Panc1 (cell line): ENCODE measurements at regions not wholly inside any gene's neighbourhood (a gene's known extent, or its start where the extent isn't known, plus 50 kb on each side); places are given as distances from the start of the nearest gene placed in this dataset.

Source experiments
- ATAC-seq: fragments of 200-7000 bp; cut with Tn5 transposase; 2 replicates; pipeline ENCODE4 v1.9.1; 2020; ENCODE audit warnings: mild to moderate bottlenecking, moderate library complexity
- BruUV-seq: library from RNA; stranded (reverse); fragments of 400-500 nt; replicated peaks from 2 replicates; lab custom pipeline; 2021; lab: Mats Ljungman, UMichigan
- CTCF ChIA-PET: fragments of 300-600 bp; sonication (Branson Sonifier 250); formaldehyde crosslinking; loops from one replicate; lab custom pipeline; 2022; ENCODE audit warnings: antibody characterized with exemption; lab: Charles Lee
- POLR2A ChIA-PET: fragments of 300-600 bp; sonication (Branson Sonifier 250); formaldehyde crosslinking; loops from one replicate; lab custom pipeline; 2022; ENCODE audit warnings: antibody characterized with exemption; lab: Charles Lee
- DNase-seq: peaks from one replicate; pipeline ENCODE4 v3.0.0-alpha.2; 2010; ENCODE audit warnings: low read depth, low spot score
- H3K27ac ChIP-seq: 2 replicates; pipeline ENCODE4 v1.5.1; 2011; ENCODE audit warnings: mild to moderate bottlenecking, low read length, inconsistent platforms
- H3K27me3 ChIP-seq: fragments of 200-500 bp; sonication (Bioruptor generic); 2 replicates; pipeline ENCODE4 v1.6.0; 2014; ENCODE audit warnings: low read length, inconsistent platforms; ENCODE audit not compliant: control insufficient read depth, insufficient read depth
- H3K36me3 ChIP-seq: fragments of 200-500 bp; sonication (Bioruptor generic); 2 replicates; pipeline ENCODE4 v1.5.1; 2014; ENCODE audit warnings: inconsistent platforms, mild to moderate bottlenecking, low read length, moderate library complexity; ENCODE audit not compliant: control insufficient read depth, insufficient read depth
- H3K4me1 ChIP-seq: 2 replicates; pipeline ENCODE4 v1.5.1; 2011; ENCODE audit warnings: inconsistent platforms, mild to moderate bottlenecking, low read length, moderate library complexity; ENCODE audit not compliant: control insufficient read depth, insufficient read depth
- H3K4me3 ChIP-seq, 2 experiments: 2 replicates each; pipeline ENCODE4 v1.5.1; 2011 to 2012; ENCODE audit warnings: low read depth in 2 of 2, low read length in 2 of 2, mild to moderate bottlenecking in 2 of 2, inconsistent platforms in 1 of 2, moderate library complexity in 1 of 2
- H3K9me3 ChIP-seq: fragments of 200-500 bp; sonication (Bioruptor generic); 2 replicates; pipeline ENCODE4 v1.5.1; 2014; ENCODE audit warnings: low read depth, mild to moderate bottlenecking, inconsistent platforms, low read length, moderate library complexity; ENCODE audit not compliant: control insufficient read depth, insufficient read depth
- CTCF ChIP-seq: fragments of 450-650 bp; IDR thresholded peaks from 2 replicates; pipeline ENCODE4 v1.5.1; 2017; ENCODE audit warnings: mild to moderate bottlenecking
- POLR2AphosphoS5 ChIP-seq: IDR thresholded peaks from 2 replicates; pipeline ENCODE4 v1.6.1; 2012; ENCODE audit warnings: mild to moderate bottlenecking, low read depth, low read length, moderate library complexity
- SIN3A ChIP-seq: IDR thresholded peaks from 2 replicates; pipeline ENCODE4 v1.6.1; 2012; ENCODE audit warnings: low read depth, mild to moderate bottlenecking, low read length, moderate library complexity, borderline replicate concordance; ENCODE audit not compliant: insufficient read depth
- TCF7L2 ChIP-seq: IDR thresholded peaks from 2 replicates; pipeline ENCODE4 v1.6.1; 2011; ENCODE audit warnings: mild to moderate bottlenecking, low read depth, low read length, inconsistent platforms
- in situ Hi-C: cut with HindIII; loops from 2 replicates; pipeline ENCODE4 v1.10.0; 2016; ENCODE audit warnings: low sequenced_read_pairs, low pct_unique_long_range_greater_than_20kb
- intact Hi-C: fragments of 100-400 bp; cut with micrococcal nuclease; formaldehyde crosslinking; loops from one replicate; pipeline ENCODE4 v1.10.0; 2022; ENCODE audit not compliant: unreplicated experiment
- TF ChIP-seq, protein P1 (sequence below), 2 experiments: IDR thresholded peaks; 2 replicates each; pipeline ENCODE4 v1.6.1; 2011 to 2012; ENCODE audit warnings: low read depth in 2 of 2, control low read depth in 1 of 2, low read length in 1 of 2, mild to moderate bottlenecking in 1 of 2, moderate library complexity in 1 of 2; ENCODE audit not compliant: insufficient read depth in 1 of 2

DNA sequence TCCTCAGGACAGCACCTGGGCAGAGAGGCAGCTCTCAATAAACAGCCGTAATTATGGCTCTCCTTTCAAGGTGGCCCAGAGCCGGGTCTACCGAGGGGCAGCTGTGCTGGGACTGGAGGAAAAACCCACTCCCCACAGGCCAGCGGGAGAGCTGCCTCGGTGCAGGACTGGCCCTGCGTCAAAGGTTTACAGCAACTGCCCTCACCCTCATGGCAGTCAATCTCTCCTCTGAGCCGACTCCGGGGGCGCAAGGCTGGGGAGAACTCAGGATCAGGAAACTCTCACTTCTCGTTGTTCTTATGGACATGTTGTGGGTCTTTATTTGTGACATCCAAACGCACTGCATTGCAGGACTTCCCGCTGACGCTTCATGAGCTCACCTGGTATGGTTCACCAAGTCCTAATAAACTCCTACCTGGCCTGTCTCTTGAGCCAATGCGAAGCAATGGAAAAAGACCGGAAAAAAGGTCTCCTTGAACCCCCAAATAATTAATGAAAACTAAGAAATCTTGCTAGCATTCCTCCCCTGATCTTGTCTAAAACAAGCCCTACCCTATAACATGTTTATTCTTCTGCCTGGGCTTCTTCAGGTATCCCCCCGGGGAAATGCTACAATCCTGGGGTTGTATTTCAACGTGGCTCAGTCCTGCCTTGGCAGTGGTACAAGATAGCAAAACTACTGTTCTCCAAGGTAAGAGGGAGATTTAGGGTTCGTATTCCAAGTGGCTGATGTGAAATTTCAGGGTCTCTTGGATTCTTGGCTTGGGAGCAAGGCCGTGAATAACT is 50.1 kb upstream of the CDKN2AIP start:
- no peaks in the 10 kb centered on the region for H3K9me3 ChIP-seq
- no peaks in the 10 kb centered on the region for H3K36me3 ChIP-seq
- no peak for TF ChIP-seq CTCF
- no peak for TF ChIP-seq TCF7L2
- no peak for TF ChIP-seq POLR2AphosphoS5
- TF ChIP-seq SIN3A: no peak
- TF ChIP-seq, protein P1, sequence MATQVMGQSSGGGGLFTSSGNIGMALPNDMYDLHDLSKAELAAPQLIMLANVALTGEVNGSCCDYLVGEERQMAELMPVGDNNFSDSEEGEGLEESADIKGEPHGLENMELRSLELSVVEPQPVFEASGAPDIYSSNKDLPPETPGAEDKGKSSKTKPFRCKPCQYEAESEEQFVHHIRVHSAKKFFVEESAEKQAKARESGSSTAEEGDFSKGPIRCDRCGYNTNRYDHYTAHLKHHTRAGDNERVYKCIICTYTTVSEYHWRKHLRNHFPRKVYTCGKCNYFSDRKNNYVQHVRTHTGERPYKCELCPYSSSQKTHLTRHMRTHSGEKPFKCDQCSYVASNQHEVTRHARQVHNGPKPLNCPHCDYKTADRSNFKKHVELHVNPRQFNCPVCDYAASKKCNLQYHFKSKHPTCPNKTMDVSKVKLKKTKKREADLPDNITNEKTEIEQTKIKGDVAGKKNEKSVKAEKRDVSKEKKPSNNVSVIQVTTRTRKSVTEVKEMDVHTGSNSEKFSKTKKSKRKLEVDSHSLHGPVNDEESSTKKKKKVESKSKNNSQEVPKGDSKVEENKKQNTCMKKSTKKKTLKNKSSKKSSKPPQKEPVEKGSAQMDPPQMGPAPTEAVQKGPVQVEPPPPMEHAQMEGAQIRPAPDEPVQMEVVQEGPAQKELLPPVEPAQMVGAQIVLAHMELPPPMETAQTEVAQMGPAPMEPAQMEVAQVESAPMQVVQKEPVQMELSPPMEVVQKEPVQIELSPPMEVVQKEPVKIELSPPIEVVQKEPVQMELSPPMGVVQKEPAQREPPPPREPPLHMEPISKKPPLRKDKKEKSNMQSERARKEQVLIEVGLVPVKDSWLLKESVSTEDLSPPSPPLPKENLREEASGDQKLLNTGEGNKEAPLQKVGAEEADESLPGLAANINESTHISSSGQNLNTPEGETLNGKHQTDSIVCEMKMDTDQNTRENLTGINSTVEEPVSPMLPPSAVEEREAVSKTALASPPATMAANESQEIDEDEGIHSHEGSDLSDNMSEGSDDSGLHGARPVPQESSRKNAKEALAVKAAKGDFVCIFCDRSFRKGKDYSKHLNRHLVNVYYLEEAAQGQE (IDR thresholded peaks at IDR 0.05; ENCODE audit: insufficient read depth in 1 of 2, low read depth in 2 of 2, low read length in 1 of 2): no peak
- CTCF ChIA-PET: no interaction called here
- in situ Hi-C loops (no loop called here), intact Hi-C loops (loop anchor here (10.0 kb wide), 1 partner anchor 90 kb away; no protein-coding TSS in a partner anchor)
- no peak overlapping the region for H3K27ac ChIP-seq
- POLR2A ChIA-PET: no interaction called here
- H3K4me3 ChIP-seq: no peak overlapping the region
- no peaks in the 10 kb centered on the region for H3K27me3 ChIP-seq
- DNase-seq: no peak
- no peak for ATAC-seq
- H3K4me1 ChIP-seq: no peaks in the 10 kb centered on the region; the same call in 1 of the 2 replicates
- no TSS peak for BruUV-seq
